GM12878 (cell line): ENCODE measurements at regions not wholly inside any gene's neighbourhood (a gene's known extent, or its start where the extent isn't known, plus 50 kb on each side); places are given as distances from the start of the nearest gene placed in this dataset.

Experiments
- ATAC-seq: fragments of 200-7000 bp; cut with Tn5 transposase; 3 replicates; pipeline ENCODE4 v1.9.1; 2020; ENCODE audit warnings: mild to moderate bottlenecking, moderate library complexity
- BruUV-seq: library from RNA; stranded (reverse); fragments of 400-500 nt; replicated peaks from 2 replicates; lab custom pipeline; 2021; lab: Mats Ljungman, UMichigan
- CTCF ChIA-PET: fragments of 300-600 bp; sonication (Branson Sonifier 250); formaldehyde crosslinking; extraction: SDS; loops from one replicate; lab custom pipeline; 2021; ENCODE audit warnings: inconsistent platforms; lab: Yijun Ruan, JAX
- POLR2A ChIA-PET: fragments of 350-600 bp; formaldehyde crosslinking; extraction: SDS; loops from one replicate; lab custom pipeline; 2021; ENCODE audit warnings: inconsistent platforms; lab: Charles Lee
- RAD21 ChIA-PET: fragments of 300-600 bp; sonication (Branson Sonifier 250); formaldehyde crosslinking; loops from one replicate; lab custom pipeline; 2023; ENCODE audit warnings: antibody characterized with exemption; ENCODE audit not compliant: unreplicated experiment; lab: Charles Lee
- SMC1A ChIA-PET: fragments of 300-600 bp; sonication (Branson Sonifier 250); formaldehyde crosslinking; loops from one replicate; lab custom pipeline; 2023; ENCODE audit not compliant: unreplicated experiment, uncharacterized antibody; lab: Charles Lee
- DNase-seq: peaks from one replicate; pipeline ENCODE4 v3.0.0-alpha.2; 2011; ENCODE audit warnings: low read depth, low spot score
- FAIRE-seq: peaks from 3 replicates; lab custom pipeline; 2011; peaks lifted over from hg19 to GRCh38; lab: Jason Lieb, UNC
- H2AFZ ChIP-seq: 2 replicates; pipeline ENCODE4 v1.6.0; 2011; ENCODE audit warnings: low read depth, low read length, control low read depth; ENCODE audit not compliant: control insufficient read depth
- H3K27ac ChIP-seq: 2 replicates; pipeline ENCODE4 v1.5.1; 2011; ENCODE audit warnings: control low read depth; ENCODE audit not compliant: control insufficient read depth, insufficient read depth
- H3K27me3 ChIP-seq, 2 experiments: replicated peaks in 1 of 2; 2 replicates each; pipeline versions ENCODE4 v1.6.0 to v1.6.1; 2011; ENCODE audit warnings: low read length in 1 of 2; ENCODE audit not compliant: control insufficient read depth in 2 of 2, insufficient read depth in 2 of 2
- H3K36me3 ChIP-seq, 2 experiments: 2 replicates each; pipeline ENCODE4 v1.5.1; 2011; ENCODE audit warnings: low read length in 1 of 2; ENCODE audit not compliant: control insufficient read depth in 2 of 2, insufficient read depth in 2 of 2
- H3K4me1 ChIP-seq: 2 replicates; pipeline ENCODE4 v1.6.1; 2011; ENCODE audit warnings: mild to moderate bottlenecking, low read length, moderate library complexity, mixed read lengths; ENCODE audit not compliant: control insufficient read depth, insufficient read depth
- H3K4me2 ChIP-seq: 2 replicates; pipeline ENCODE4 v1.6.0; 2011; ENCODE audit warnings: control low read depth; ENCODE audit not compliant: control insufficient read depth, insufficient read depth
- H3K4me3 ChIP-seq: fragments of 200-600 bp; sonication (generic); 2 replicates; pipeline ENCODE4 v1.5.1; 2016
- H3K79me2 ChIP-seq: 2 replicates; pipeline ENCODE4 v1.6.0; 2011; ENCODE audit warnings: low read length; ENCODE audit not compliant: control insufficient read depth, insufficient read depth
- H3K9ac ChIP-seq: 2 replicates; pipeline ENCODE4 v1.8.0; 2011; ENCODE audit warnings: low read length, control low read depth, mixed read lengths; ENCODE audit not compliant: control insufficient read depth, insufficient read depth
- H3K9me3 ChIP-seq: replicated peaks from 3 replicates; pipeline ENCODE4 v1.5.1; 2011; ENCODE audit warnings: mild to moderate bottlenecking, low read length; ENCODE audit not compliant: control insufficient read depth, insufficient read depth
- H4K20me1 ChIP-seq: 2 replicates; pipeline ENCODE4 v1.6.0; 2011; ENCODE audit not compliant: control insufficient read depth, insufficient read depth
- ATF7 ChIP-seq: fragments of 450-650 bp; IDR thresholded peaks from 2 replicates; pipeline ENCODE4 v1.6.1; 2016; ENCODE audit warnings: low read depth, mild to moderate bottlenecking
- CREM ChIP-seq: IDR thresholded peaks from 2 replicates; pipeline ENCODE4 v1.6.1; 2014; ENCODE audit warnings: antibody characterized with exemption, low read depth
- IKZF2 ChIP-seq, 2 experiments: fragments of 450-650 bp; IDR thresholded peaks; 2 replicates each; pipeline ENCODE4 v1.6.1; 2017; ENCODE audit warnings: mild to moderate bottlenecking in 2 of 2, moderate library complexity in 2 of 2
- KDM1A ChIP-seq: fragments of 200-600 bp; sonication (generic); IDR thresholded peaks from 2 replicates; pipeline ENCODE4 v1.6.1; 2016; ENCODE audit warnings: borderline replicate concordance
- NFXL1 ChIP-seq: fragments of 450-650 bp; IDR thresholded peaks from 2 replicates; pipeline ENCODE4 v1.6.1; 2017; ENCODE audit warnings: antibody characterized with exemption, mild to moderate bottlenecking, borderline replicate concordance
- RBBP5 ChIP-seq: fragments of 200-600 bp; sonication (generic); conservative IDR thresholded peaks from 2 replicates; pipeline ENCODE4 v1.6.1; 2016
- SMAD5 ChIP-seq: IDR thresholded peaks from 2 replicates; pipeline ENCODE4 v1.6.1; 2016; ENCODE audit warnings: antibody characterized with exemption, low read depth
- whole genome bisulfite sequencing: methylation state at CpG from one replicate; pipeline ENCODE4 v1.1.6; 2016; ENCODE audit warnings: low lambda C conversion rate; ENCODE audit not compliant: insufficient replicate concordance, insufficient coverage; ENCODE audit errors: missing lambda C conversion rate; 5-methylcytosine and 5-hydroxymethylcytosine counted together
- in situ Hi-C: fragments of 300-500 bp; cut with MboI; formaldehyde crosslinking; loops from 9 replicates; pipeline ENCODE4 v1.14.3; 2018; ENCODE audit warnings: mixed read lengths
- intact Hi-C: fragments of 100-400 bp; cut with micrococcal nuclease; formaldehyde crosslinking; loops from one replicate; pipeline ENCODE4 v1.14.2; 2022; ENCODE audit not compliant: unreplicated experiment
- TF ChIP-seq, protein P1 (sequence below): fragments of 450-650 bp; IDR thresholded peaks from 2 replicates; pipeline ENCODE4 v1.6.1; 2016; ENCODE audit warnings: mild to moderate bottlenecking
- TF ChIP-seq, protein P2 (sequence below): fragments of 150-350 bp; IDR thresholded peaks from 2 replicates; pipeline ENCODE4 v1.6.1; 2014; ENCODE audit warnings: mild to moderate bottlenecking, low read depth, low read length

DNA sequence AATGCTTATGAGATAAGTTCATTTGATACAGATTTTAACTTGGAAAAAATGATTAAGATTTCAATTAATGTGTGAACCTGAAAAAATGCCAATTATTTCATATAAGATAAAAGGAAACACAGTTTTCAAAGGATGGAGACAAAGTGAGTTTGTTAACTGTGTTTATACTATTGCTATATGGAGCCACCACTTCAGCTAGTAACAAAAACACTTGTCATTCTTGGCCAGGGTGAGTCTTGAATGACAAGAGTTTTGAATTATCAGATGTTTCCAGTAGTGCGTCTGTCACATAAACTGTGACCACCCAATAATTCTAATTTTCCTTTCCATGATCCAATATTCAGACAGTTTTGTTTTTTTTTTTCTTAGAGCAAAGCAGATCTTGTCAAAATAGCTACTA is 78.0 kb upstream of the GADL1 start:
- intact Hi-C loops: no loop called here
- Histone ChIP-seq H3K4me3 (no peak overlapping the region), H3K27ac (no peak overlapping the region), H2AFZ (no peak overlapping the region), H3K4me2 (no peak overlapping the region), H3K27me3 (no peaks in the 10 kb centered on the region), H3K9me3 (no peaks in the 10 kb centered on the region), H3K79me2 (no peaks in the 10 kb centered on the region), H4K20me1 (no peaks in the 10 kb centered on the region), H3K9ac (no peak overlapping the region), H3K4me1 (no peaks in the 10 kb centered on the region), H3K36me3 (no peaks in the 10 kb centered on the region)
- ATAC-seq (no peak), FAIRE-seq (no peak), DNase-seq (no peak)
- SMC1A ChIA-PET: interaction anchor here (1.1 to 4.5 kb wide), 3 partner anchors 12 to 38 kb away, joined by 3 to 31 read pairs (median 12); no protein-coding TSS in a partner anchor
- in situ Hi-C loops: no loop called here
- no TSS peak for BruUV-seq
- TF ChIP-seq, protein P1, sequence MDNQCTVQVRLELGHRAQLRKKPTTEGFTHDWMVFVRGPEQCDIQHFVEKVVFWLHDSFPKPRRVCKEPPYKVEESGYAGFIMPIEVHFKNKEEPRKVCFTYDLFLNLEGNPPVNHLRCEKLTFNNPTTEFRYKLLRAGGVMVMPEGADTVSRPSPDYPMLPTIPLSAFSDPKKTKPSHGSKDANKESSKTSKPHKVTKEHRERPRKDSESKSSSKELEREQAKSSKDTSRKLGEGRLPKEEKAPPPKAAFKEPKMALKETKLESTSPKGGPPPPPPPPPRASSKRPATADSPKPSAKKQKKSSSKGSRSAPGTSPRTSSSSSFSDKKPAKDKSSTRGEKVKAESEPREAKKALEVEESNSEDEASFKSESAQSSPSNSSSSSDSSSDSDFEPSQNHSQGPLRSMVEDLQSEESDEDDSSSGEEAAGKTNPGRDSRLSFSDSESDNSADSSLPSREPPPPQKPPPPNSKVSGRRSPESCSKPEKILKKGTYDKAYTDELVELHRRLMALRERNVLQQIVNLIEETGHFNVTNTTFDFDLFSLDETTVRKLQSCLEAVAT: no peak
- TF ChIP-seq IKZF2 (IDR thresholded peaks at IDR 0.05) (no peak), KDM1A (no peak), CREM (no peak), SMAD5 (no peak), ATF7 (no peak), NFXL1 (no peak), RBBP5 (no peak)
- TF ChIP-seq, protein P2, sequence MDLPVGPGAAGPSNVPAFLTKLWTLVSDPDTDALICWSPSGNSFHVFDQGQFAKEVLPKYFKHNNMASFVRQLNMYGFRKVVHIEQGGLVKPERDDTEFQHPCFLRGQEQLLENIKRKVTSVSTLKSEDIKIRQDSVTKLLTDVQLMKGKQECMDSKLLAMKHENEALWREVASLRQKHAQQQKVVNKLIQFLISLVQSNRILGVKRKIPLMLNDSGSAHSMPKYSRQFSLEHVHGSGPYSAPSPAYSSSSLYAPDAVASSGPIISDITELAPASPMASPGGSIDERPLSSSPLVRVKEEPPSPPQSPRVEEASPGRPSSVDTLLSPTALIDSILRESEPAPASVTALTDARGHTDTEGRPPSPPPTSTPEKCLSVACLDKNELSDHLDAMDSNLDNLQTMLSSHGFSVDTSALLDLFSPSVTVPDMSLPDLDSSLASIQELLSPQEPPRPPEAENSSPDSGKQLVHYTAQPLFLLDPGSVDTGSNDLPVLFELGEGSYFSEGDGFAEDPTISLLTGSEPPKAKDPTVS: no peak
- POLR2A ChIA-PET: no interaction called here
- CTCF ChIA-PET: interaction anchor here (0.8 to 3.7 kb wide), 5 partner anchors 10 to 474 kb away, joined by 3 to 13 read pairs (median 4); no protein-coding TSS in a partner anchor
- RAD21 ChIA-PET: interaction anchor here (1.4 kb wide), 1 partner anchor 157 kb away, joined by 3 read pairs; no protein-coding TSS in a partner anchor
- WGBS: 91% methylated on average over 1 of the region's 1 CpG
